Nephron (organoid): ENCODE measurements at regions not wholly inside any gene's neighbourhood (a gene's known extent, or its start where the extent isn't known, plus 50 kb on each side); places are given as distances from the start of the nearest gene placed in this dataset.

Experiments
- H3K27ac Mint-ChIP-seq, 3 experiments: 2 replicates each; pipeline ENCODE4 v1.8.0; 2020; ENCODE audit warnings: mixed read lengths in 3 of 3, mild to moderate bottlenecking in 2 of 3, moderate library complexity in 1 of 3
- H3K27me3 Mint-ChIP-seq: 2 replicates; pipeline ENCODE4 v1.8.0; 2021; ENCODE audit warnings: low read depth, mild to moderate bottlenecking, moderate library complexity, mixed read lengths
- H3K36me3 Mint-ChIP-seq: 2 replicates; pipeline ENCODE4 v1.8.0; 2020; ENCODE audit warnings: low read depth, mixed read lengths
- H3K4me1 Mint-ChIP-seq: 2 replicates; pipeline ENCODE4 v1.8.0; 2020; ENCODE audit warnings: mixed read lengths
- H3K4me3 Mint-ChIP-seq, 3 experiments: 2 replicates each; pipeline ENCODE4 v1.8.0; 2020; ENCODE audit warnings: mild to moderate bottlenecking in 3 of 3, mixed read lengths in 3 of 3, moderate library complexity in 2 of 3
- H3K9me3 Mint-ChIP-seq: 2 replicates; pipeline ENCODE4 v1.8.0; 2020; ENCODE audit warnings: mixed read lengths
- TF ChIP-seq, protein P1 (sequence below), 3 experiments: fragments of 200-600 bp; sonication (generic); IDR thresholded peaks; one replicate each; pipeline ENCODE4 v1.5.0; 2021; ENCODE audit warnings: antibody characterized with exemption in 3 of 3; ENCODE audit not compliant: unreplicated experiment in 3 of 3

DNA sequence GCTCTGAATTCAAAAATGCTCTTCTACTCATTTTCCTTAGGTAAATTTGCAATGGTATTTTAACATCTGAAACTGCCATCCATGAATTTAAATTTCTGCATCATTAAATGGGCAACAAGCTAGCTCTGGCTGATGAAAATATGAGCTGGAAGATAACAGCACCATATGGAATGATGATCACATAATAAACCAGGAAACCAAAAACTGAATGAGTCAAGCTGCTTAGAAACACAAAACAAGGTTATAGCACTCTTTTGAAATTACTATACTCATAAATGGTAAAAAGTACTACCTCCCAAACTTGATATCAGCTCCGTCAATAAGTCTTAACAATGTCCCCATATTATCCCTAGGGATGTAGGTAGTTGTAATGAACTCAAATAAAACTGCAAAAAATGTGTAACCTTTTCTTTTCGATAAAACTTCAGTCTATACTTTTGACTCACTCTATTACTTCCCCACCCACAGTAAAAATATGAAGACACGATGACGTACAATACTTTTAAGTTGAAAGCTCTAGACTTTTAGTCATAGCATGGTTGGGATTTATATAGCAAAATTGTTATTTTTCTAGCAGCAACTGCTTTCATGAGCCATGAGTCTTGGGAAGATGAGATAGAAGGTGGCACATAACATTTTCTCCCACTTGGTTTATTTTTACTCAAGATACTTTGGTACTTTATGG is 396.7 kb downstream of the CDH2 start:
- H3K27me3 Mint-ChIP-seq = no peaks in the 10 kb centered on the region
- H3K27ac Mint-ChIP-seq = no peak overlapping the region
- no peak overlapping the region for H3K4me3 Mint-ChIP-seq
- no peaks in the 10 kb centered on the region for H3K36me3 Mint-ChIP-seq
- TF ChIP-seq, protein P1, sequence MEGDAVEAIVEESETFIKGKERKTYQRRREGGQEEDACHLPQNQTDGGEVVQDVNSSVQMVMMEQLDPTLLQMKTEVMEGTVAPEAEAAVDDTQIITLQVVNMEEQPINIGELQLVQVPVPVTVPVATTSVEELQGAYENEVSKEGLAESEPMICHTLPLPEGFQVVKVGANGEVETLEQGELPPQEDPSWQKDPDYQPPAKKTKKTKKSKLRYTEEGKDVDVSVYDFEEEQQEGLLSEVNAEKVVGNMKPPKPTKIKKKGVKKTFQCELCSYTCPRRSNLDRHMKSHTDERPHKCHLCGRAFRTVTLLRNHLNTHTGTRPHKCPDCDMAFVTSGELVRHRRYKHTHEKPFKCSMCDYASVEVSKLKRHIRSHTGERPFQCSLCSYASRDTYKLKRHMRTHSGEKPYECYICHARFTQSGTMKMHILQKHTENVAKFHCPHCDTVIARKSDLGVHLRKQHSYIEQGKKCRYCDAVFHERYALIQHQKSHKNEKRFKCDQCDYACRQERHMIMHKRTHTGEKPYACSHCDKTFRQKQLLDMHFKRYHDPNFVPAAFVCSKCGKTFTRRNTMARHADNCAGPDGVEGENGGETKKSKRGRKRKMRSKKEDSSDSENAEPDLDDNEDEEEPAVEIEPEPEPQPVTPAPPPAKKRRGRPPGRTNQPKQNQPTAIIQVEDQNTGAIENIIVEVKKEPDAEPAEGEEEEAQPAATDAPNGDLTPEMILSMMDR (IDR thresholded peaks at IDR 0.05; ENCODE audit: unreplicated experiment in 3 of 3) = no peak
- no peaks in the 10 kb centered on the region for H3K9me3 Mint-ChIP-seq
- no peaks in the 10 kb centered on the region for H3K4me1 Mint-ChIP-seq

DNA sequence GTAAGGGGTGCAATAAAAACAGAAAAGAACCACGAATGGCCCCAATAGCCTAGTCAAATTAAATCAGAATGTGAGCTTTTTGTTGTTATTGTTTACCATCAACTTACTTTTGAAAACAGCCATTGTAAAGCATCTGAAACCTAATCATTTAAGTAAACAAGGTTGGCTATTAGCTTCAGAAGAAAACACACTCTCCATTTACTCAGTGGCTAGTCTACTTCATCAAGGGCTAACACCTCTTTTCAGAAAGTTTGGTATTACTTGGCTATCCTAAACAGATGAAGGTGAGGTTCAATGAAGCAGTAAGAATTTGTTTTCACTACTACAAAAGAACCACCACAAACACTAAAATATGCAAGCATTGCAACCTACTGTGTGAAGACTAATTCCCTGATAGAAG is 398.0 kb downstream of the CDH2 start:
- no peak overlapping the region for H3K4me3 Mint-ChIP-seq
- no peaks in the 10 kb centered on the region for H3K27me3 Mint-ChIP-seq
- H3K4me1 Mint-ChIP-seq = no peaks in the 10 kb centered on the region
- no peaks in the 10 kb centered on the region for H3K9me3 Mint-ChIP-seq
- H3K27ac Mint-ChIP-seq = no peak overlapping the region
- no peaks in the 10 kb centered on the region for H3K36me3 Mint-ChIP-seq
- TF ChIP-seq, protein P1 (IDR thresholded peaks at IDR 0.05; ENCODE audit: unreplicated experiment in 3 of 3) = no peak

DNA sequence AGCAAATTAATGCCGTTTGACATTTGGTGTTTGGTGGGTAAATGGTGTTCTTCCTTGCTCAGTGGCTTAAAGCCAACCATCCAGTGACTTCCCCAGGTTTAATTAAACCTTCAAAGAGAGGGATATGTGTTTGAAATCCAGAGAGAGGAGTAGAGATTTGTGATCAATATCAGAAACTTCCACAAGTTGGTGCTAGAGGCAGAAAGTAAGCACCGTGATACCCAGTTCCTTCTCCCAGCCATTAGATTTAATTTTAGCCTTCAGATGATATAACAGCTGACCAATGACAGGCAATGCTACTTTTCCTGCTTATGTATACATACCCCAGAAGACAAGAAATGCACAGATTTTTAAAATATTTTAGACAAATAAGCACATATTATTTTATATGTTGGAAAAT is 398.5 kb downstream of the CDH2 start:
- H3K27me3 Mint-ChIP-seq = no peaks in the 10 kb centered on the region
- TF ChIP-seq, protein P1 (IDR thresholded peaks at IDR 0.05; ENCODE audit: unreplicated experiment in 3 of 3) = peak; percentile 40 to 54 (median 41)
- no peak overlapping the region for H3K27ac Mint-ChIP-seq
- H3K36me3 Mint-ChIP-seq = no peaks in the 10 kb centered on the region
- H3K4me3 Mint-ChIP-seq = no peak overlapping the region
- H3K9me3 Mint-ChIP-seq = no peaks in the 10 kb centered on the region
- no peaks in the 10 kb centered on the region for H3K4me1 Mint-ChIP-seq

DNA sequence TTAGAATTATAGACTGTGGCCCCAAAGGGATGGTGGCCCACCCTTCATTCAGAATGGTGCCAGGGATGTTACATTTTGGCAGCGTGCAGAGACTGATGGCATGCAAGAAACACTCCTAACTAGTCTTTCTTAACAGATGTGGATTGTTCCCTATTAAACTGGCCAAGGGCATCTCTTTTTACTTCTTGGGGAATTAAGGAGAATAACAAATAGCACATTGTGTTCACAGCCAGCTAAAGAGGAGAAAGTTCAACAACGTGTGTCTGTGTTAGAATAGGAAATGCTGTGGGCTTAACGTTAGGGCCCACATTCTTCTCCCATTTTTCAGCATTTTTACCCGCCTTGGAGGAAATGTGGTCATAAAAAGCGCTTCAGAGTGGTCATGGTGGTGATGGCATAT is 404.8 kb downstream of the CDH2 start:
- Mint-ChIP-seq H3K36me3 (no peaks in the 10 kb centered on the region), H3K4me3 (no peak overlapping the region), H3K4me1 (no peaks in the 10 kb centered on the region), H3K27me3 (no peaks in the 10 kb centered on the region), H3K27ac (no peak overlapping the region), H3K9me3 (no peaks in the 10 kb centered on the region)
- TF ChIP-seq, protein P1 (IDR thresholded peaks at IDR 0.05; ENCODE audit: unreplicated experiment in 3 of 3) = no peak

DNA sequence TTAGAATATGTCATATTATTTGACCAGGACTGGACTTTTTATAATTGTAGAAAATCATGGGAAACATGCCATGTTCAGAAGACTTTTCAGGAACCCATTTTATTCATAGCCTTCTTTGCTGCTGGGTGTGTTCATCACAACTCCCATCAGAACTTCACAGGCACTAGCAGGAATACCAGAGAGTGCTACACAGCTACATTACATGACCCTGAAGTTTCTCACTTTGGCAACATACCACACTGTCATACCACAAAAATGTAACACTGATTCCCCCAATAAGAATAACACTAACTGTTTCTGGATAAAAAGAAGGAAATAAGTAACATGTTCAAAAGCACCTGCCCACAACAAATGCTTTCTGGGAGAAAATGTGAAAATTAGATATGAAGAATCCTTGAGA is 405.4 kb downstream of the CDH2 start:
- Mint-ChIP-seq H3K36me3 (no peaks in the 10 kb centered on the region), H3K27me3 (no peaks in the 10 kb centered on the region), H3K9me3 (no peaks in the 10 kb centered on the region), H3K4me1 (no peaks in the 10 kb centered on the region), H3K27ac (no peak overlapping the region), H3K4me3 (no peak overlapping the region)
- TF ChIP-seq, protein P1 (IDR thresholded peaks at IDR 0.05; ENCODE audit: unreplicated experiment in 3 of 3) = no peak

DNA sequence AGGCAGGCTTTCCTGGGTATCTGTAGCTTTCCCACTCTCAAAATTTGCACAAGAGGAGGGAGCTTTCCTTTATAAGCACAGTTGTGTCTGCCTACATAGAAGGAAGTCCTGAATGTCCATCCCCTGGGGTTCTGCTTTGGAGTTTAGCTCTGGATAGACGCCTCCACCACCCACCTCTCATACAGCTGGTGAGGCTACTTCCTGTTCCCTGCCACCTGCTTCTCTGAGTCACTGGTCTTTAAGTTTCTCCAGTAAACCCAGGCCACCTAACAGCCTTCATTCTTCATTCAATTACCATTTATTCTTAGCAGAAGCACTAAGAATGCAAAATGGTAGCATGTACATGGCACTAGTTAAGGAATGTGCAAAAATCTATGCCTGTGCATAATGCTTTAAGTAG is 407.8 kb downstream of the CDH2 start:
- TF ChIP-seq, protein P1 (IDR thresholded peaks at IDR 0.05; ENCODE audit: unreplicated experiment in 3 of 3) = no peak
- H3K4me3 Mint-ChIP-seq = no peak overlapping the region
- H3K9me3 Mint-ChIP-seq = no peaks in the 10 kb centered on the region

More for the DNA sequence above, 407.8 kb downstream of the CDH2 start:
- no peaks in the 10 kb centered on the region for H3K36me3 Mint-ChIP-seq
- H3K27ac Mint-ChIP-seq = no peak overlapping the region
- H3K27me3 Mint-ChIP-seq = no peaks in the 10 kb centered on the region
- H3K4me1 Mint-ChIP-seq = no peaks in the 10 kb centered on the region
